ENCODE measurements at regions not wholly inside any gene's neighbourhood (a gene's known extent, or its start where the extent isn't known, plus 50 kb on each side); places are given as distances from the start of the nearest gene placed in this dataset.

GRCh38 chr17:69854225-69854780 lies 220.7 kb upstream of the KCNJ16 start:
- no peak for DNase-seq

DNA sequence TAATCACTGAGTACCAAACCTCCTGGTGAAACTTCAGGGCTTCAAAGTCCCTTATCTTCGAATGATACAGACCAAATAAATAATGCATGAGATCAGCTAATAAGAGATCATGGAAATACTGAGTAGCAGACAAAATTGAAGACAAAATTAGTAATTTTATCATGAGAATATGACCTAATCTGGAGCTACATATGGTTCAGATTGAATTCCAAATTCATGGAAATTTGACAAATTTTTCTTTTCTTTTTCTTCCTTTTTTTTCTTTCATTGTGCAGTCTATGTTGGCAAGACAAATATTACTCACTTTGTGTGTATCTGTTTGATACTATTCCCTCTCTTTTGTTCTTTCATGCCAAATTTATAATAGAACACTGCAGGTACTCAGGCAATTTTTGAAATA lies 218.1 kb upstream of the KCNJ16 start:
- DNase-seq: no peak

DNA sequence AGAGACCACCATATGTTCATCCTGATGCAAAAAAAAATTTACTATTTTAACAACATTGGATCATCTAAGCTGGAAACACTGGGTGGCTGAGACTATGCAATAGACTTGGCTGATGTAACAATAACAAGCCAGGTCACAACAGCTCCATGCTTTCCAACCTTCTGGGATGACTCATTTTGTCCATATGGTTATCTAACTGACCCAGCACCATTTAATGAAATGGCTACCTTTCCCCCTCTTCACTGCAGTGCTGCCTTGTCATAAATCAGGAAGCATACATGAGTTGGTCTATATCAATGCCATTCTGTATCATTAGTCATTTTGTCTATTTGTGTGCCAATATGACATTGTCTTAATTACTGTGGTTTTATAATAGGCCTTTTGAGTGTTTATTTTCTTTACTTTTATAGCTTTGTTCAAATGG lies 217.6 kb upstream of the KCNJ16 start:
- no peak for DNase-seq

- DNase-seq: no peak
These were observed 216.6 kb upstream of the KCNJ16 start for GRCh38 chr17:69858460-69858859.

DNA sequence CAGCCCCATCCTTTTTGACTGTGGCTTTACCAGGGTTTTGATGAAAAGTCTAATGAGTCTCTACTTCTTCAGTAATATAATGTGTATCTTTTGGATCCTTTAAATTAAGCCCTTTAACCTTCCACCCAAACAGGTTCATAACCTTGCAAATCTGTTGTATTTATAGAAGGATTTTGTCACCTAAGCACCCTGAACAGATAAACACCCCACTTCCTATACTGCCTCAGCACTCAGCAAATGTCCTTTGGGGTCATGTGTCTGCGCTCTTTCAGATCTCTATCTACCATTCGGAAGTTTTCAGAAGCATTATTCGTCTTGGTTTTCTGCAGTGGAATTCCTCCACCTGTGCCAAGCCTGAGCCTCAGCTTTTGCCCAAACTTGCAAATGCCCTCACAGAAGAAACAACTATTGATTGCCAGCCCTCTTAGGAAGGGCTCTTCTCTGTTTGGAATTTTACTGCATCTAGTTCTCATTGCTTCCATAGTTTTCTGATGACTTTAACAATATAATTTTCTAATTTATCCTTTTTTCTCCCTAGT lies 214.8 kb upstream of the KCNJ16 start:
- DNase-seq: no peak

GRCh38 chr17:69864462-69864861 lies 210.6 kb upstream of the KCNJ16 start:
- no peak for DNase-seq

- no peak for DNase-seq
These were observed 205.4 kb upstream of the KCNJ16 start for GRCh38 chr17:69869667-69870066.

- DNase-seq: no peak
These were observed 204.9 kb upstream of the KCNJ16 start for GRCh38 chr17:69870091-69870530.

DNA sequence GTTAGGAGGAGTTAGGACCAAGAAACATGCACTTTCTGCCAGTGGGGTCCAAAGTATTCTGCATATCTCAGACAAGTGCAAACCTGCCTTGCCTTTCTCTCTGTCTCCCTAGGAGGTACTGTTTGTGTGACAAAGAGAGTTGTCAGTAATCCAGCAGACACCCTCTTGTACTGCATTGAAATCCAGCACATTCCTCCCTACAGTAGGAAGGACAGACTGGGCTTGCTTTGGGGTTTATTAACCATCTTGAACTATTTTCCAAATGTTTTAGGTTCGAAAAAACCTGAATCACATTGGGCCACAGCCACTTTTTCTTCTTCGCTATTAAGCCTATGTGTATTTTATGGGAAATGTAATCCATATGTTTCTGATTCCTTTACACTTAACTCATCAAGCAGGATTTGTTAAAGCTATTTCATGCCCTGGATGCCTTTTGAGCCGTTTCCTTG lies 204.2 kb upstream of the KCNJ16 start:
- no peak for DNase-seq

DNA sequence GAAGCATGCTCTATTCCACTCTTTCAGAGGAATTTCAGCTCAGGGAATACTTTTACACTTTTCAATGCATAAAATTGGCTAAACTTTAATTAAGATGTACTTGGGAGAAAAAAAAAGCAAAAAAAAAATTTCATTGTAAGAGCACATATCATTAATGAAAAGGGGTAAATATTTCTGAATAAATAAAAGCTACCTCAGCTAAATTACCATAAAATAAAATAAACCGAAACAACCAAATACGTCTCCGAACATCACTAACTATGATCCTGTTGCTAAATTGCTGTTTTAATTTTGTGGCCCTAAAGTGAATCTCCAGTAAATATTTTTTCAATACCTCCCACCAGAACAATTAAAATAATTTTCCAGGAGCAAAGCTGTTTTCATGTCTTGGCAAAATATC lies 203.7 kb upstream of the KCNJ16 start:
- no peak for DNase-seq

DNA sequence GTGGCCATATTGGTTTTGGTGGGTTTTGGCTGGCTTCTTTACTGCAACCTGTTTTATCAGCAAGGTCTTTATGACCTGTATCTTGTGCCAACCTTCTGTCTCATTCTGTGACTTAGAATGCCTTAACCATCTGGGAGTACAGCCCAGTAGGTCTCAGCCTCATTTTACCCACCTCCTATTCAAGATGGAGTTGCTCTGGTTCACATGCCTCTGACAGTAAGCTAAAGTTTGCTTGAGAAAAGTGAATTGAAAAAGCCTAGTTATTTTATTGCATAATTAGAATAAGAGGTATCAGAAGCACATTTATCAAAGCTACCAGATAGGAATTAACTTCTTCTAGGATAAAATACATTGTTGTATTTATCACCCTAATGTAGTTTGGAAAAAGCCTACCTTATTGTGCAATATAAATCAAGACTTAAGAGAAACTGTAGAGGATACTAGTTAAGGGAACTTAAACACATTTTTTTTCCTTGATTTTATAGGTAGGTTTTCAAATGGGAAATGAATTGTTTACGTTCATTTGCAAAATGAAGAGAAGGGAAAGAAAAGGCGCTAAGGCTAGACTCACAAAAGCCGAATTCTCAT lies 202.3 kb upstream of the KCNJ16 start:
- no peak for DNase-seq

GRCh38 chr17:69874175-69874670 lies 200.8 kb upstream of the KCNJ16 start:
- DNase-seq: no peak

GRCh38 chr17:69876757-69877156 lies 198.3 kb upstream of the KCNJ16 start:
- DNase-seq: no peak

GRCh38 chr17:69878661-69879060 lies 196.4 kb upstream of the KCNJ16 start:
- no peak for DNase-seq

GRCh38 chr17:69879576-69879975 lies 195.4 kb upstream of the KCNJ16 start:
- DNase-seq: no peak

GRCh38 chr17:69880591-69881112 lies 194.4 kb upstream of the KCNJ16 start:
- DNase-seq: no peak

GRCh38 chr17:69882281-69882680 lies 192.7 kb upstream of the KCNJ16 start:
- no peak for DNase-seq

DNA sequence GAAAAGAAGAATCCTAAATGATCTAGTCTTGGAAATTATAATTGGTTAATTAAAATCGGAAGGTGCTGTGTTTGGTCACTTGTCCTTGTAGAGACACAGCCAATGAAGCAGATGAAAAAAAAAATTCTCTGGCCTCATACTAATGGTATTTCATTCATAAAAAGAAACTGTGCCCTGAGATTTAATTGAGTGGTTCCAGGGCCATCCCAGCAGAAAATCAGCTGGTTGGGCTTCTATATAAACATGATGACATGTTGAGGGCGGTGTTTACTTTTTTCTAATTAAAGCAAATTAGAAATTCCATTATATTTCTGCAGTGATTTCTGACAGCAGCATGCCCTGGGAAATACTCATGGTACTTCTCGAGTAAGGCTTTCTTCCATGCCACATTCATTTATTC lies 191.9 kb upstream of the KCNJ16 start:
- no peak for DNase-seq

- no peak for DNase-seq
These were observed 190.7 kb upstream of the KCNJ16 start for GRCh38 chr17:69884356-69884755.

- DNase-seq: no peak
These were observed 190.2 kb upstream of the KCNJ16 start for GRCh38 chr17:69884846-69885245.

DNA sequence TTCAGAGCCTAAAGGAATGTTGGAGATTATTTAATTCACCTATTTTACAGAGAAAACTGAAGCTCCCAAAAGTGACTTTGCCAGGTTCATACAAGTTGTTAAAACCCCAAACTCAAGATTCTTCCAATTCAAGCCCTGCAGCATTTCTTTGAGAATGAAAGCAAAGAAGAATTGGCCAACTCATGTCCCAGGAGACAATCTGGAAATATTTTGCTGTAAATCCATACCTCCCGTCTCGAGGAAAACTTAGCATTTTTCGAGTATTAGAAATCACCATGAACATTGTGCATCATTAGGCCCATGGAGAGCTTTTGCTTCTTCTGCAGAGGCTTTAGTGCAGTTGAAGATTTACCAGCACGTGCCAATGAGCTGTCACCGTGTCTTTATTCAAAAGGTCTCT lies 176.4 kb upstream of the KCNJ16 start:
- DNase-seq: no peak

DNA sequence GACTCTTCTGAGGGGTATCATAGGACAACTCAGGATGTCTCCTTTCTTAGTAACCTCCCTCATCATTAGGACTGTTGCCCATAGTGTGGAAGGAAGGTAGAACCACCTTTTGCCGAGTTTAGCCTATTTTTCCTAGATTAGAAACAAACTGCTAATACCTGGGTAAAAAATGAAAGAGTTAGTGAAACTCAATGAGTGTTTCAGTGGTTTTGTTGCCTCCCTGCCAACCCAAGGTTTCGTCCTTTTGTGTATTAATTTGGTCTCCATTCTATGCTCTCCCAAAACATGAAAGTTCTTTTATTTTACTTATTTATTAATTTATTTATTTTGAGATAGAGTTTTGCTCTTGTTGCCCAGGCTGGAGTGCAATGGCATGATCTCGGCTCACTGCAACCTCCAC lies 174.9 kb upstream of the KCNJ16 start:
- DNase-seq: no peak

- DNase-seq: no peak
These were observed 174.2 kb upstream of the KCNJ16 start for GRCh38 chr17:69900829-69901228.

- DNase-seq: no peak
These were observed 168.7 kb upstream of the KCNJ16 start for GRCh38 chr17:69906306-69906705.

Data from NCI-H1694 (cell line).